Astrocyte (in vitro differentiated cells and primary cell): ENCODE measurements at regions not wholly inside any gene's neighbourhood (a gene's known extent, or its start where the extent isn't known, plus 50 kb on each side); places are given as distances from the start of the nearest gene placed in this dataset.

ENCODE experiments used
- DNase-seq: peaks from one replicate; pipeline ENCODE4 v3.0.0-alpha.2; 2010; ENCODE audit warnings: low read depth
- FAIRE-seq: peaks from 2 replicates; lab custom pipeline; 2011; peaks lifted over from hg19 to GRCh38; lab: Jason Lieb, UNC
- H2AFZ ChIP-seq: 2 replicates; pipeline ENCODE4 v1.6.0; 2012; ENCODE audit warnings: low read depth, low read length, inconsistent platforms
- H3K27ac ChIP-seq: 2 replicates; pipeline ENCODE4 v1.5.1; 2011; ENCODE audit warnings: low read depth, low read length, inconsistent platforms
- H3K27me3 ChIP-seq: 2 replicates; pipeline ENCODE4 v1.6.0; 2011; ENCODE audit warnings: low read length, inconsistent platforms; ENCODE audit not compliant: insufficient read depth
- H3K36me3 ChIP-seq: 2 replicates; pipeline ENCODE4 v1.5.1; 2011; ENCODE audit warnings: low read length, inconsistent platforms; ENCODE audit not compliant: insufficient read depth
- H3K4me1 ChIP-seq: 2 replicates; pipeline ENCODE4 v1.5.1; 2011; ENCODE audit warnings: low read length, inconsistent platforms; ENCODE audit not compliant: insufficient read depth
- H3K4me2 ChIP-seq: 2 replicates; pipeline ENCODE4 v1.6.0; 2012; ENCODE audit warnings: low read length, inconsistent platforms
- H3K4me3 ChIP-seq: 2 replicates; pipeline ENCODE4 v1.5.1; 2011; ENCODE audit warnings: low read depth, mild to moderate bottlenecking, low read length, inconsistent platforms; ENCODE audit not compliant: insufficient read depth
- H3K79me2 ChIP-seq: 2 replicates; pipeline ENCODE4 v1.6.0; 2012; ENCODE audit warnings: mild to moderate bottlenecking, low read length, inconsistent platforms; ENCODE audit not compliant: insufficient read depth
- H3K9ac ChIP-seq: 2 replicates; pipeline ENCODE4 v1.6.0; 2012; ENCODE audit warnings: mild to moderate bottlenecking, low read length, inconsistent platforms
- H3K9me3 ChIP-seq: 2 replicates; pipeline ENCODE4 v1.5.1; 2012; ENCODE audit warnings: low read depth, mild to moderate bottlenecking, low read length, inconsistent platforms; ENCODE audit not compliant: insufficient read depth
- H4K20me1 ChIP-seq: 2 replicates; pipeline ENCODE4 v1.6.0; 2012; ENCODE audit warnings: low read length, inconsistent platforms; ENCODE audit not compliant: insufficient read depth
- H3K27ac Mint-ChIP-seq: one replicate; pipeline ENCODE4 v1.8.0; 2021; ENCODE audit warnings: mild to moderate bottlenecking, mixed read lengths; ENCODE audit not compliant: unreplicated experiment
- H3K27me3 Mint-ChIP-seq: one replicate; pipeline ENCODE4 v1.8.0; 2021; ENCODE audit warnings: low read depth, mixed read lengths; ENCODE audit not compliant: unreplicated experiment
- H3K36me3 Mint-ChIP-seq: one replicate; pipeline ENCODE4 v1.8.0; 2021; ENCODE audit warnings: low read depth, mixed read lengths; ENCODE audit not compliant: unreplicated experiment
- H3K4me1 Mint-ChIP-seq: one replicate; pipeline ENCODE4 v1.8.0; 2021; ENCODE audit warnings: low read depth, mixed read lengths; ENCODE audit not compliant: unreplicated experiment
- H3K4me3 Mint-ChIP-seq: one replicate; pipeline ENCODE4 v1.8.0; 2021; ENCODE audit warnings: mild to moderate bottlenecking, moderate library complexity, mixed read lengths; ENCODE audit not compliant: unreplicated experiment
- H3K9me3 Mint-ChIP-seq: one replicate; pipeline ENCODE4 v1.8.0; 2021; ENCODE audit warnings: mild to moderate bottlenecking, mixed read lengths; ENCODE audit not compliant: unreplicated experiment
- CTCF ChIP-seq: IDR thresholded peaks from 2 replicates; pipeline ENCODE4 v1.5.1; 2011; ENCODE audit warnings: low read depth, mild to moderate bottlenecking, inconsistent platforms, low read length, moderate library complexity; ENCODE audit not compliant: insufficient read depth
- EZH2 ChIP-seq: IDR thresholded peaks from 2 replicates; pipeline ENCODE4 v1.6.1; 2012; ENCODE audit warnings: mild to moderate bottlenecking, low read length, inconsistent platforms; ENCODE audit not compliant: insufficient read depth

- no peaks in the 10 kb centered on the region for H3K9me3 ChIP-seq
- H3K4me1 Mint-ChIP-seq = no peaks in the 10 kb centered on the region
- no peak overlapping the region for H3K27ac Mint-ChIP-seq
These were observed 703.9 kb upstream of the CDH2 start for GRCh38 chr18:28880856-28881255.

GRCh38 chr18:28875059-28875458 is 698.1 kb upstream of the CDH2 start:
- Mint-ChIP-seq H3K27me3 (no peaks in the 10 kb centered on the region), H3K9me3 (no peaks in the 10 kb centered on the region), H3K36me3 (no peaks in the 10 kb centered on the region), H3K4me1 (peaks cover 11% of the 10 kb centered on the region), H3K27ac (peak overlapping the region; percentile 26), H3K4me3 (no peak overlapping the region)
- no peaks in the 10 kb centered on the region for H4K20me1 ChIP-seq
- TF ChIP-seq CTCF = no peak
- TF ChIP-seq EZH2 = no peak
- H3K27ac ChIP-seq = peak overlapping the region; percentile 16
- no peak for FAIRE-seq
- peak overlapping the region; percentile 14 for H2AFZ ChIP-seq
- no peaks in the 10 kb centered on the region for H3K27me3 ChIP-seq
- DNase-seq = peak; percentile 75
- H3K4me1 ChIP-seq = no peaks in the 10 kb centered on the region
- H3K36me3 ChIP-seq = no peaks in the 10 kb centered on the region
- H3K9ac ChIP-seq = no peak overlapping the region
- H3K9me3 ChIP-seq = no peaks in the 10 kb centered on the region
- H3K4me2 ChIP-seq = peak overlapping the region; percentile 10
- no peak overlapping the region for H3K4me3 ChIP-seq
- H3K79me2 ChIP-seq = no peaks in the 10 kb centered on the region

More at GRCh38 chr18:28880856-28881255, 703.9 kb upstream of the CDH2 start:
- Histone ChIP-seq H3K36me3 (no peaks in the 10 kb centered on the region), H3K4me1 (no peaks in the 10 kb centered on the region), H2AFZ (no peak overlapping the region), H4K20me1 (no peaks in the 10 kb centered on the region), H3K27ac (no peak overlapping the region), H3K4me2 (no peak overlapping the region), H3K4me3 (no peak overlapping the region), H3K9ac (no peak overlapping the region), H3K79me2 (no peaks in the 10 kb centered on the region), H3K27me3 (no peaks in the 10 kb centered on the region)
- DNase-seq (no peak), FAIRE-seq (no peak)
- TF ChIP-seq CTCF = no peak
- TF ChIP-seq EZH2 = no peak
- no peaks in the 10 kb centered on the region for H3K9me3 Mint-ChIP-seq
- H3K36me3 Mint-ChIP-seq = no peaks in the 10 kb centered on the region
- H3K27me3 Mint-ChIP-seq = no peaks in the 10 kb centered on the region
- H3K4me3 Mint-ChIP-seq = no peak overlapping the region

GRCh38 chr18:28863396-28863795 is 686.5 kb upstream of the CDH2 start:
- H3K4me1 Mint-ChIP-seq = no peaks in the 10 kb centered on the region
- H3K27me3 Mint-ChIP-seq = no peaks in the 10 kb centered on the region
- no peak overlapping the region for H3K27ac Mint-ChIP-seq
- no peak overlapping the region for H3K9ac ChIP-seq
- no peaks in the 10 kb centered on the region for H3K9me3 ChIP-seq
- no peak for FAIRE-seq
- H3K79me2 ChIP-seq = no peaks in the 10 kb centered on the region
- H3K27me3 ChIP-seq = no peaks in the 10 kb centered on the region
- H3K27ac ChIP-seq = no peak overlapping the region
- no peak overlapping the region for H2AFZ ChIP-seq
- no peak overlapping the region for H3K4me3 Mint-ChIP-seq
- H3K4me1 ChIP-seq = no peaks in the 10 kb centered on the region
- H3K36me3 ChIP-seq = no peaks in the 10 kb centered on the region
- no peak for TF ChIP-seq CTCF
- no peak for TF ChIP-seq EZH2
- DNase-seq = peak; percentile 54
- no peaks in the 10 kb centered on the region for H3K36me3 Mint-ChIP-seq
- H3K9me3 Mint-ChIP-seq = no peaks in the 10 kb centered on the region
- no peaks in the 10 kb centered on the region for H4K20me1 ChIP-seq
- no peak overlapping the region for H3K4me2 ChIP-seq
- no peak overlapping the region for H3K4me3 ChIP-seq
